ENCODE measurements at regions not wholly inside any gene's neighbourhood (a gene's known extent, or its start where the extent isn't known, plus 50 kb on each side); places are given as distances from the start of the nearest gene placed in this dataset.

DNA sequence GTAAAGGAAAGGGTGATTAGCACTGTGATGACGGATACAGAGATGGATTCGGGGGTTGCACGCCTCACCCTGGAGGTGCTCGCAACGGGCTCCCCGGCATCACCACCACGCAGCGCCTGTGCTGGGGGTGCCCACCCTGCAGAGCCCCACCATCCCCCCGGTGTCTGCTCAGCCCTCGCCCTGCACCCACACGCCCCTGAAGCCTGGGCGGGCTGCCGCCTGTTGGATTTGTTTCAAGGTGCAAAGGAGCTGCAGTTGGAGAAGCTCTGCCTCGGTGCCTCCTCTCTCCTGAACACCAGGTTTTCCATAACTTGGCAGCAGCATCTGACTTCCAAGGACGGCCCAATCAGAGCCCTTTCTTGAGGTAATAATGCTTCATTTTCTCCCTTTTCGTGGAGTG is 106.1 kb upstream of the TMEM132D start:
- TF ChIP-seq, protein P1, sequence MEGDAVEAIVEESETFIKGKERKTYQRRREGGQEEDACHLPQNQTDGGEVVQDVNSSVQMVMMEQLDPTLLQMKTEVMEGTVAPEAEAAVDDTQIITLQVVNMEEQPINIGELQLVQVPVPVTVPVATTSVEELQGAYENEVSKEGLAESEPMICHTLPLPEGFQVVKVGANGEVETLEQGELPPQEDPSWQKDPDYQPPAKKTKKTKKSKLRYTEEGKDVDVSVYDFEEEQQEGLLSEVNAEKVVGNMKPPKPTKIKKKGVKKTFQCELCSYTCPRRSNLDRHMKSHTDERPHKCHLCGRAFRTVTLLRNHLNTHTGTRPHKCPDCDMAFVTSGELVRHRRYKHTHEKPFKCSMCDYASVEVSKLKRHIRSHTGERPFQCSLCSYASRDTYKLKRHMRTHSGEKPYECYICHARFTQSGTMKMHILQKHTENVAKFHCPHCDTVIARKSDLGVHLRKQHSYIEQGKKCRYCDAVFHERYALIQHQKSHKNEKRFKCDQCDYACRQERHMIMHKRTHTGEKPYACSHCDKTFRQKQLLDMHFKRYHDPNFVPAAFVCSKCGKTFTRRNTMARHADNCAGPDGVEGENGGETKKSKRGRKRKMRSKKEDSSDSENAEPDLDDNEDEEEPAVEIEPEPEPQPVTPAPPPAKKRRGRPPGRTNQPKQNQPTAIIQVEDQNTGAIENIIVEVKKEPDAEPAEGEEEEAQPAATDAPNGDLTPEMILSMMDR (IDR thresholded peaks at IDR 0.05; ENCODE audit: poor library complexity), result no peak
- no peak for TF ChIP-seq EZH2 (IDR thresholded peaks at IDR 0.05; ENCODE audit: borderline replicate concordance)

Data from hepatocyte (in vitro differentiated cells).